ENCODE measurements at regions not wholly inside any gene's neighbourhood (a gene's known extent, or its start where the extent isn't known, plus 50 kb on each side); places are given as distances from the start of the nearest gene placed in this dataset.

- Histone ChIP-seq H3K27me3 (no peaks in the 10 kb centered on the region), H3K36me3 (no peaks in the 10 kb centered on the region), H3K4me3 (no peak overlapping the region), H3K4me1 (peaks cover 35 to 46% (median 40%) of the 10 kb centered on the region in 4 donors), H3K27ac (peak overlapping the region; percentile 94 to 95 (median 95)), H3K9me3 (no peaks in the 10 kb centered on the region)
- ATAC-seq (ENCODE audit: low FRiP score in 2 of 2) (peak; percentile 59 to 82), DNase-seq (peak; percentile 71 to 88)
- 41 to 42% methylated on average over 5 to 9 of the region's 11 CpGs for WGBS, 2 donors
- peak in 1 of 4 donors; percentile 13 for TF ChIP-seq POLR2A (IDR thresholded peaks at IDR 0.05)
- TF ChIP-seq POLR2AphosphoS5 (IDR thresholded peaks at IDR 0.05) = peak; percentile 38 to 65
- peak in 1 of 4 donors; percentile 48 for TF ChIP-seq EP300 (IDR thresholded peaks at IDR 0.05)
- no peak for TF ChIP-seq CTCF (IDR thresholded peaks at IDR 0.05)
Observed at GRCh38 chr10:78972160-78972946, 96.4 kb upstream of the ZMIZ1 start.

- Histone ChIP-seq H3K4me1 (peaks cover 42 to 47% (median 45%) of the 10 kb centered on the region in 4 donors), H3K4me3 (peak overlapping the region in 3 of 4 donors; percentile 50 to 62 (median 50))
- 7 to 20% methylated on average over 14 to 29 of the region's 49 CpGs for WGBS, 2 donors
Observed at GRCh38 chr10:78972947-78973900, 95.5 kb upstream of the ZMIZ1 start.

GRCh38 chr10:78973901-78974616, 94.7 kb upstream of the ZMIZ1 start:
- WGBS, 2 donors = 1% methylated on average over 11 to 27 of the region's 42 CpGs
- Histone ChIP-seq H3K27me3 (no peaks in the 10 kb centered on the region), H3K9me3 (no peaks in the 10 kb centered on the region), H3K4me1 (peaks cover 42 to 47% (median 45%) of the 10 kb centered on the region in 4 donors), H3K4me3 (peak overlapping the region in 3 of 4 donors; percentile 50 to 62 (median 50)), H3K36me3 (no peaks in the 10 kb centered on the region), H3K27ac (peak overlapping the region; percentile 94 to 95 (median 95))
- peak in 1 of 2 donors; percentile 2 for TF ChIP-seq POLR2AphosphoS5 (IDR thresholded peaks at IDR 0.05)
- TF ChIP-seq CTCF (IDR thresholded peaks at IDR 0.05) = peak in 1 of 6 experiments; percentile 15
- TF ChIP-seq POLR2A (IDR thresholded peaks at IDR 0.05) = peak in 1 of 4 donors; percentile 17
- no peak for TF ChIP-seq EP300 (IDR thresholded peaks at IDR 0.05)
- ATAC-seq (ENCODE audit: low FRiP score in 2 of 2) = peak; percentile 11 to 73
- peak; percentile 60 to 94 for DNase-seq

More at GRCh38 chr10:78972947-78973900, 95.5 kb upstream of the ZMIZ1 start:
- Histone ChIP-seq H3K9me3 (no peaks in the 10 kb centered on the region), H3K36me3 (no peaks in the 10 kb centered on the region), H3K27ac (peak overlapping the region; percentile 94 to 95 (median 95)), H3K27me3 (no peaks in the 10 kb centered on the region)
- peak; percentile 54 to 82 for ATAC-seq (ENCODE audit: low FRiP score in 2 of 2)
- TF ChIP-seq POLR2AphosphoS5 (IDR thresholded peaks at IDR 0.05) (peak; percentile 75 to 89), EP300 (IDR thresholded peaks at IDR 0.05) (peak in 2 of 4 donors; percentile 73 to 85), POLR2A (IDR thresholded peaks at IDR 0.05) (peak in 3 of 4 donors; percentile 34 to 84 (median 68)), CTCF (IDR thresholded peaks at IDR 0.05) (peak in 2 of 6 experiments; percentile 19)
- DNase-seq = peak; percentile 74 to 93

GRCh38 chr10:78974617-78975317, 94.0 kb upstream of the ZMIZ1 start:
- Histone ChIP-seq H3K9me3 (no peaks in the 10 kb centered on the region), H3K4me1 (peaks cover 40 to 45% (median 41%) of the 10 kb centered on the region in 4 donors), H3K27me3 (no peaks in the 10 kb centered on the region), H3K4me3 (peak overlapping the region in 3 of 4 donors; percentile 50 to 62 (median 50)), H3K36me3 (no peaks in the 10 kb centered on the region), H3K27ac (peak overlapping the region; percentile 94 to 95 (median 95))
- peak; percentile 3 to 20 for ATAC-seq (ENCODE audit: low FRiP score in 2 of 2)
- WGBS, 2 donors = 36 to 47% methylated on average over 11 to 15 of the region's 15 CpGs
- peak; percentile 76 to 90 for TF ChIP-seq POLR2AphosphoS5 (IDR thresholded peaks at IDR 0.05)
- TF ChIP-seq EP300 (IDR thresholded peaks at IDR 0.05) = peak in 2 of 4 donors; percentile 77 to 93
- peak in 5 of 6 experiments; percentile 30 to 55 (median 46) for TF ChIP-seq CTCF (IDR thresholded peaks at IDR 0.05)
- peak in 1 of 4 donors; percentile 70 for TF ChIP-seq POLR2A (IDR thresholded peaks at IDR 0.05)
- DNase-seq = peak in 1 of 2 donors; percentile 77
